ENCODE measurements at regions not wholly inside any gene's neighbourhood (a gene's known extent, or its start where the extent isn't known, plus 50 kb on each side); places are given as distances from the start of the nearest gene placed in this dataset.
"Not testable (repeated sequence)": the region's sequence is repeated elsewhere in the genome, so short reads cannot be mapped to it uniquely, and the experiment has no call there.

- no peak for ATAC-seq
These were observed 487.8 kb upstream of the NUDT12 start for GRCh38 chr5:104050436-104050835.

DNA sequence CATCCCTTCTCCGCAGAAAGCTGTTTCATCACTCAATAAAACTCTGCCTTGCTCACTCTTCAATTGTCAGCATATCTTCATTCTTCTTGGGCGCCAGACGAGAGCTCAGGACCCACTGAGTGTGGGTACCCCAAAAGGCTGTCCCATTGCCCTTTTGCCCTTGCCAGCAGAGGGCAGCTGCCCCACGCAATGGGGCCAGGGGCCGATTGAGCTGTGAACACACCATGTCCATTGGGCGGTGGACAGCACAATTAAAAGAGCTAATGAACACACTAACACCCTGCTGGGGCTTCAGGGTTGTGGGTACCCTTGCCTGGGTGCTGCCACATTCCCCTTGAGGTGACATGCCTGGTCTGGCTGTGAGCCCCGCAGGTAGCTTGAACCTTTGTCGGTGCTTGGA lies 487.2 kb upstream of the NUDT12 start:
- no peak for ATAC-seq

GRCh38 chr5:104048231-104048630 lies 485.6 kb upstream of the NUDT12 start:
- ATAC-seq = no peak

- no peak for ATAC-seq
These were observed 483.4 kb upstream of the NUDT12 start for GRCh38 chr5:104045987-104046386.

DNA sequence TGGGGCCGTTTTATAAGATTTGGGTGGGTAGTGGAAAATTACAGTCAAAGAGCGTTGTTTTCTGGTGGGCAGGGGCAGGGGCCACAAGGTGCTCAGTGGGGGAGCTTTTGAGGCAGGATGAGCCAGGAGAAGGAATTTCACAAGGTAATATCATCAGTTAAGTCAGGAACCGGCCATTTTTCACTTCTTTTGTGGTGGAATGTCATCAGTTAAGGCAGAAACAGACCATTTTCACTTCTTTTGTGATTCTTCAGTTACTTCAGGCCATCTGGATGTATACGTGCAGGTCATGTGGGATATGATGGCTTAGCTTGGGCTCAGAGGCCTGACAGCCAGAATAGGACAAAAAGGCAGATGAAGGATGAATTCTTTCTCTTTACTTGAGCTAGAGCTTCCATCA lies 477.3 kb upstream of the NUDT12 start:
- not testable (repeated sequence) for ATAC-seq

DNA sequence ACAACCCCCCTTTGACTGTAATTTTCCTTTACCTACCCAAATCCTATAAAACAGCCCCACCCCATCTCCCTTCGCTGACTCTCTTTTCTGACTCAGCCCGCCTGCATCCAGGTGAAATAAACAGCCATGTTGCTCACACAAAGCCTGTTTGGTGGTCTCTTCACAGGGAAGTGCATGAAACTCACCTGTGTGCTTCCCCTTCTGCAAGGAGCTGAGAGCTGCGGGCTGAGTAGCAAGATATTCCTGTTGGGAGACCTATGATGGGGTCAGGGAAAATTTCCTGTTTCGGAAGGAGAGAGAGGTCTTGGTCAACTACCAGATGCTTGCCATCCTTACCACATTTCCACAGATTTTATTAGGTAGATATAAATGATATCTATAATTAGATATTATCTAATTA lies 474.5 kb upstream of the NUDT12 start:
- not testable (repeated sequence) for ATAC-seq

GRCh38 chr5:104033186-104033585 lies 470.6 kb upstream of the NUDT12 start:
- not testable (repeated sequence) for ATAC-seq

DNA sequence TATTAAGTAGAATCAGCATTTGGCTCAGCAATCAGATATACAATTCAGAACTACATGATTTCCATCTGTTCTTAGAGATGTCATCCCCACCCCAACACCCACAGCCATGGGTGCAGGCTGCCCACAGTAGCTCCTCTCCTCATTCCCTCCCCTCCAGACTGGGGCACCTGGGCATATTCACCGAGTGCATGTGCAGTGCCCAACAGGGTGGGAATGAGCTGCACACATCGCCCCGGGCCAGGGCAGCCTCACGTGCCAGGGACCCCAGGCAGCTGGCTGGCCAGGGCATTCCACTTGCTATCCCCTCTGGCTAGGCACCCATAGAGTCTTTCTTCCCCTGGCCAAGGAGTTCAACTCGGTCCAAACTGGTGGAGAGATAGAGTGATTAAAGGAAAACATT lies 461.9 kb upstream of the NUDT12 start:
- ATAC-seq = no peak

DNA sequence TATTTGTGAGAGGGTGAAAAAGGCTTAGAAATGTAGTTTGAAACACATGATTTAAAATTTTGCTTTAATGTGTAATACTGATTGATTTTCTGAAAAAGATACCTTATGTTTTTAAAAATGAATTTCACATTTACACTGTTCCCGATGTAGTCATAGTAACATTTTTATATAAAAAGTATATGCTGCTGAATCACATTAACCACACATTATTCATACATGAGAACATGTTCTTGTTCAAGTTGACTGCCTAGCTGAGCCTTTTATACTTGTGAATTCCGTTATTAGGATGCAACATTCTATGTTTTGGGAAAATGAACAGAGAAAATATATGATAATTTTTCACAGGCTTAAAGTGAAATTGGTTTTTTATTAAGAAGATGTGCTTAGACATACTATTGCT lies 461.1 kb upstream of the NUDT12 start:
- no peak for ATAC-seq

DNA sequence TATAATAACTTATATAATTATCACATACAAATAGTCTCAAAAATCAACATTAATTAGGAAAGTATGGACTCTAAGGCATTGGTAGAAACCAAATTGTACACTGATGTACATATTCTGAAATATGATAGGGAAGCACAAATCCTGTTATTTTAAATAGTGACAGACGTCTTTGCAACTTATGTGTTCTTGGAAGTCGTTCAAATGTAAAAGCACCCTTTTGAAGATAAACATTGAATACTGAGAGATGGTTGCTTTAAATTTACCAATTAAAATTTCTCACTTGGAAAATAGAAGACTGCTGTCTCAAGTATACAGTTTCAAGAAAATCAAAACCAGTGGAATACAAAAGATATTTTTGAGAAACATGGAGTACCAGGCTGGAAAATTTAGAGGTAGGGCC lies 457.4 kb upstream of the NUDT12 start:
- no peak for ATAC-seq

GRCh38 chr5:104018299-104018698 lies 455.7 kb upstream of the NUDT12 start:
- ATAC-seq = no peak

DNA sequence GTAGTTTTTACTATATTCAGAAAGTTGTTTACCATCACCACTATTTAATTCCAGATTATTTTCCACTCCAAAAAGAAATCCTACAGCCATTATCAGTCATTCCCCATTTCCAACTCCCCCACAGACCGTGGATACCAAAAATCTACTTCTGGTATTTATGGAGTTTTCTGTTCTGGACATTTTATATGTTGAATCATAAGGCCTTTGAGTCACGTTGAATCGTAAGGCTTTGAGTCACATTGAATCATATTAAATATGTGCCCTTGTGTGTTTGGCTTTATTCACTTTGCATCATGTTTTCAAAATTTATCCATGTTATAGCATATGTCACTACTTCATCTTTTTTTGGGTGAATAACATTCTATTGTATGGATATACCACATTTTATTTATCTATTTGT lies 454.1 kb upstream of the NUDT12 start:
- ATAC-seq = no peak

GRCh38 chr5:104015765-104016164 lies 453.2 kb upstream of the NUDT12 start:
- ATAC-seq = no peak

DNA sequence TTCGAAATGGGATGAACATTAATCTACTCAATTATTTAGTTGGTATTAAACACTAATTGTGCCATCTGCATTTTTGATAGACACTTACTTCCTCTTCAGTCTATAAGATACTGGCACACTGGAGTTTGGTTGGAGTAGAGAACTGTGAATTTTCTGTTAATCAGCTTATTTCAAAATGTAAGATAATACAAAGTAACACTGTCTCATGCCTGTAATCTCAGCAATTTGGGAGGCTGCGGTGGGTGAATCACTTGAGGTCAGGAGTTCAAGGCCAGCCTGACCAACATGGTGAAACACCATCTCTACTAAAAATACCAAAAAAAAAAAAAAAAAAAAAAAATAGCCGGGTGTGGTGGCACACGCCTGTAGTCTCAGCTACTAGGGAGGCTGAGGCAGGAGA lies 440.2 kb upstream of the NUDT12 start:
- not testable (repeated sequence) for ATAC-seq

DNA sequence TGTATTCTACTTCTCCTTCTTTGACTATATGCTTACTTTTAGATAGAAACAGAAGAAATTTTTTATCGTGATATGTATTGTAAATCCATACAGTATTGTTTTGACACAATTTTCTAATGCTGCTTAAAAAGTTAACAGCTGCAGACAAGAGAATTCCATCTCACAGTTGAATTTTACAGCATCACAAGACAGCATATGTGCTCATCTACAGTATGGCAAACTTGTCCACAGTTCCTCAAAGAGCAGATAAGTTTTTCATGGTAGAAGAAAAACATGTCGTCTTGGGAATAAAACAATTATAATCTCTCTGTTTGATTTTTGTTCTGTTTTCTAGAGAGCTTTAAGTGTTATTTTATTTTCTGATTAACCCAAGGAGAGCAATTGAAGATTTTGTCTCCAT lies 438.5 kb upstream of the NUDT12 start:
- no peak for ATAC-seq

GRCh38 chr5:103993031-103993430 lies 430.4 kb upstream of the NUDT12 start:
- ATAC-seq = no peak

GRCh38 chr5:103990064-103990463 lies 427.5 kb upstream of the NUDT12 start:
- no peak for ATAC-seq

DNA sequence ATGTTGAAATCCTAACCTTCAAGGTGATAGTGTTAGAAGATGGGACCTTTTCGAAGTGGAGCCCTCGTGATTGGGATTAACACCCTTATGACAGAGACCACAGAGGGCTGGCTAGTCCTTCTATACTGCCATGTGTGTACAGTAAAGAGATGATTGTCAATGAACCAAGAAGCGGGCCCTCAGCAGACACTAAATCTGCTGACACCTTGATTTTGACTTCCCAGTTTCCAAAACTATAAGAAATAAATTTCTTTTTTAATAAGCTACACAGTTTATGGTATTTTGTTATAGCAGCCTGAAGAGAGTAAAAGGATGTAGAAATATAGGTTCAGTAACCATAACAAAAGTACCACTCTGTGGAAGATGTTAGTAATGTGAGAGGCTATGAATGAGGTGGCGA lies 419.0 kb upstream of the NUDT12 start:
- ATAC-seq = no peak

DNA sequence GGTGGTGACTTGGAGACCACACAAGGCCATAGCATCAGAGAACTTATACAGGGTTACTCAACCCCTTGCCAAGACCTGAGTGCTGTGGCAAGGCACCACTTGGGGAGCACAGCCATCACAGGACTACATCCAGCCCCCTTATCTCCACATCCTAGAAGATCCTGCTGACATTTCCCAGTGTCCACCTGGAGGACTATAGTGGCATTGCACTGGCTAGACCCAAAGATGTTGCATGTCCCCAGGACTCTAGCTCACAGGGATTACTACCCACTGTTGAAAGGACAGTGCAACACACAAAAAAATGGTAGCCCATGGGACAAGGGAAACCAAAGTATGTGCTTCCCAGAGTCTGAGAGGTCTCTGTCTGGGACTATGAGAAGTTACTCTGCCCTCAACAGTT lies 411.1 kb upstream of the NUDT12 start:
- ATAC-seq = no peak

DNA sequence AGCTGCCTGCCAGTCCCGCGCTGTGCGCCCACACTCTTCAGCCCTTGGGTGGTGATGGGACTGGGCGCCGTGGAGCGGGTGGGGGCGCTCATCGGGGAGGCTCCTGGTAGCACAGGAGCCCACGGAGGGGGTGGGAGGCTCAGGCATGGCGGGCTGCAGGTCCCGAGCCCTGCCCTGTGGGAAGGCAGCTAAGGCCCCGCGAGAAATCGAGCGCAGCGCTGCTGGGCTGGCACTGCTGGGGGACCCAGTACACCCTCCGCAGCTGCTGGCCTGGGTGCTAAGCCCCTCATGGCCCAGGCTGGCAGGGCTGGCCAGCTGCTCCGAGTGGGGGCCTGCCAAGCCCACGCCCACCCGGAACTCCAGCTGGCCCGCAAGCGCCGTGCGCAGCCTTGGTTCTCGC lies 403.7 kb upstream of the NUDT12 start:
- not testable (repeated sequence) for ATAC-seq

DNA sequence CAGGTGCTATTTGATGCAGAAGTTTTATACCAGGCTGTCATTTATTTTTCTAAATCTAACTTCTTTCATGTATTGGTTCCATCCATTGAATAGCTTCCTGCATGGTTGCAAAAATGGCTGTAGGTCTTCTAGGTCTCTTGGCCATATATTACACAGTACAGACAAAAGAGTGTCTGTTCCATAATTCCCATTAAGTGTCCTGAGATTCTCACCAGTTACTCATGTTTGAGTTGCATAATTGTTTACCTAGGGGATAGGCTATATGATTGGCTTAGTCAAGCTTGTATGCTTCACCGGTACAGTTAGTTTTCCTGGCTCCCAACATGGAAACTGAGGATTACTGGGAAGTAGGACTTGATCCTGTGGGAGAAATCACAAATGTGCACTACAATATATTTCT lies 399.4 kb upstream of the NUDT12 start:
- ATAC-seq = no peak

- ATAC-seq = no peak
These were observed 391.2 kb upstream of the NUDT12 start for GRCh38 chr5:103953601-103954382.

DNA sequence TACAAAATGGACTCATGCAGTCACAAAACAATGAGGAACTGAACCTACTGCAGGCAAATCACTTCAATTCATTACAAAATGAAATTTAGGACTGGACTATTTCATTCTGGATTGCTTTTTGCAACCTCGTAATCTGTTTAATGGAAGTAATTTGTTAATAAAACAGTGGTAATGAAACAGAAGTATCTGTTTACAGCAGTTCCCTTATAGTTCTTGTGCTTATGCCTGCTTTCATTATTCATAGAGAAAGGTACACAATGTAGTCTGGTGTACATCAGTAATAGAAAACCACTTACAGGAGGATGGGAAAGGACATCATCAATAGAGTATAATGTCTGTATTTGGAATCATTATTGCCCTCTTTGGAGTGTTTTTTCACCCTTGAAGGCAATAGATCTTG lies 389.2 kb upstream of the NUDT12 start:
- ATAC-seq = no peak

- no peak for ATAC-seq
These were observed 380.6 kb upstream of the NUDT12 start for GRCh38 chr5:103943230-103943629.

DNA sequence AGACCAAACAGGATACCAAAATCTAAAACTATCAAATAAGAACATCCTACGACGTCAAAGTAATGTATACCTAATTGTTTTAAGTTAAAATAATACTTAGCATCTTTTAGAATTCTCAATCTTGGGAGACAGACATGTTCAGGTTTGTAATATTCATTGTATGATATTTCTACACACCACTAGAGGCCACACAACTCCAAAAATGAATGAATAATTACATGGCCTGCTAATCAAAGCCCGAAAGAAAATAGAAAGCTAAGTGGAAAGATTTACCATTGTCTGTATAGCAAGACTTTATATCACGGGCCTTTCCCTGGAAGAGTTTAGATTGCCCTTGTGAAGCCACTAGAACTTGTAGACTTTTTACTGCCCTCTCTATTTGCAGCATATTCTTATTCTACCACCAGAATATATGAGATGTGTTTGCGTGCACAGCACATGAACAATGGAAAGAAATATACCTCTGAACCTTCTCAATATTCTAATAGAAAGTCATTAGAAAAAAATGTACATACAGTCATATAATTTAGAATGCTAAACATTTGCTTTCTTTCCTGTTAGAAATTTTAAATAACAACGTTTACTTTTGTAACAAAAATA lies 380.1 kb upstream of the NUDT12 start:
- ATAC-seq = no peak
